ENCODE measurements at regions not wholly inside any gene's neighbourhood (a gene's known extent, or its start where the extent isn't known, plus 50 kb on each side); places are given as distances from the start of the nearest gene placed in this dataset.
"Not testable (repeated sequence)": the region's sequence is repeated elsewhere in the genome, so short reads cannot be mapped to it uniquely, and the experiment has no call there.

DNA sequence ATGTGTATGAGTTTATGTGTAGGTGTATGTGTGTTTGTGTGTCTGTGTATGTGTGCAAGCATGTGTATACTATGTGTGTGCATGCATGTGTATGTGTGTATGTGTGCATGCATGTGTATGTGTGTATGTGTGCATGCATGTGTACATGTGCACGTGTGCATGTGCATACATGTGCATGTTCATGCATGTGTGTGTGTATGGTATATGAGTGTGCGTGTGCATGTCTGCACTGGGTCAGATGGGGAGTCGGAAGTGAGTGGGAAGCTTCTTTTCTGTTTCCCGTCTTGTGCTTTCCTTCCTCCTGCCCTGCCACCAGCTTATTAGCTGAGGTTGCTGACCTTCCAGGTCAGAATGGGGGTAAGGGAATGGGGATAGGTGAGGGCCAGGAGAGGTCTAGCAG lies 174.7 kb downstream of the MAP2K4 start:
- DNase-seq = no peak

DNA sequence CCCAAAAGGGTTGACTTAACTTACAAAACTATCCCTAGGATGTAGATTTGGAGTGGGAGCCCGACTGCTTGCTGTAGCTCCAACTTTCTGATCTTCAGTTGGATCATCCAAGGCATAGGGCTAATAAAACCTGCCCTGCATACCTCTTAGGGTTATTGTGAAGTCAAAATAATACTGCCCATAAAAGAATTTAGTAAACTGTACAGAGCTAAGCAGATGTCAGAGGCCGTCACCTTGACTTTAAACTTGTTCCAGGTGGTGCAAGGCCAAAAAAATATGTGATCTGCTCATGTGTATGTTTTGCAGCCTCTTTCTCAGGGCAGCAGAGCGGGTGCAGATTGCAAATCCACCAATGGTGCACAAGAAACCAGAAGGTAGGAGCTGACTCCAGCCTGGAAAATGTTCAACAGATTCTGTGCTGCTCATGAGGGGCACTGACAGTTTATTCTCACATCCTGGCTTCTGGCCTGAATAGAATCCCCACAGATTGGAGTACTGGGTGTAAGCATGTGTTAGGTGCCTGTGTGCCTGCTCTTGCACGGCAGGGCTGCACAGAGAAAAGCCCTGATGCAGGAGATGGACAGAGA lies 180.7 kb downstream of the MAP2K4 start:
- DNase-seq = no peak
- intact Hi-C loops (cut with micrococcal nuclease) = no loop called here
- H3K4me3 ChIP-seq = no peak overlapping the region
- TF ChIP-seq, protein P1, sequence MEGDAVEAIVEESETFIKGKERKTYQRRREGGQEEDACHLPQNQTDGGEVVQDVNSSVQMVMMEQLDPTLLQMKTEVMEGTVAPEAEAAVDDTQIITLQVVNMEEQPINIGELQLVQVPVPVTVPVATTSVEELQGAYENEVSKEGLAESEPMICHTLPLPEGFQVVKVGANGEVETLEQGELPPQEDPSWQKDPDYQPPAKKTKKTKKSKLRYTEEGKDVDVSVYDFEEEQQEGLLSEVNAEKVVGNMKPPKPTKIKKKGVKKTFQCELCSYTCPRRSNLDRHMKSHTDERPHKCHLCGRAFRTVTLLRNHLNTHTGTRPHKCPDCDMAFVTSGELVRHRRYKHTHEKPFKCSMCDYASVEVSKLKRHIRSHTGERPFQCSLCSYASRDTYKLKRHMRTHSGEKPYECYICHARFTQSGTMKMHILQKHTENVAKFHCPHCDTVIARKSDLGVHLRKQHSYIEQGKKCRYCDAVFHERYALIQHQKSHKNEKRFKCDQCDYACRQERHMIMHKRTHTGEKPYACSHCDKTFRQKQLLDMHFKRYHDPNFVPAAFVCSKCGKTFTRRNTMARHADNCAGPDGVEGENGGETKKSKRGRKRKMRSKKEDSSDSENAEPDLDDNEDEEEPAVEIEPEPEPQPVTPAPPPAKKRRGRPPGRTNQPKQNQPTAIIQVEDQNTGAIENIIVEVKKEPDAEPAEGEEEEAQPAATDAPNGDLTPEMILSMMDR (IDR thresholded peaks at IDR 0.05; ENCODE audit: borderline replicate concordance) = no peak
- no peak overlapping the region for H3K27ac ChIP-seq (replicated peaks)
- H3K9me3 ChIP-seq (replicated peaks) = peaks cover 3% of the 10 kb centered on the region
- H3K36me3 ChIP-seq = no peaks in the 10 kb centered on the region
- H3K4me1 ChIP-seq = peaks cover 6% of the 10 kb centered on the region
- H3K27me3 ChIP-seq (ENCODE audit: low read depth) = no peaks in the 10 kb centered on the region

More for the DNA sequence above, 174.7 kb downstream of the MAP2K4 start:
- TF ChIP-seq, protein P1 (IDR thresholded peaks at IDR 0.05; ENCODE audit: borderline replicate concordance) = no peak
- Histone ChIP-seq H3K4me1 (no peaks in the 10 kb centered on the region), H3K9me3 (replicated peaks) (no peaks in the 10 kb centered on the region), H3K27ac (replicated peaks) (no peak overlapping the region), H3K4me3 (no peak overlapping the region), H3K27me3 (ENCODE audit: low read depth) (no peaks in the 10 kb centered on the region), H3K36me3 (no peaks in the 10 kb centered on the region)
- intact Hi-C loops (cut with micrococcal nuclease) = no loop called here

DNA sequence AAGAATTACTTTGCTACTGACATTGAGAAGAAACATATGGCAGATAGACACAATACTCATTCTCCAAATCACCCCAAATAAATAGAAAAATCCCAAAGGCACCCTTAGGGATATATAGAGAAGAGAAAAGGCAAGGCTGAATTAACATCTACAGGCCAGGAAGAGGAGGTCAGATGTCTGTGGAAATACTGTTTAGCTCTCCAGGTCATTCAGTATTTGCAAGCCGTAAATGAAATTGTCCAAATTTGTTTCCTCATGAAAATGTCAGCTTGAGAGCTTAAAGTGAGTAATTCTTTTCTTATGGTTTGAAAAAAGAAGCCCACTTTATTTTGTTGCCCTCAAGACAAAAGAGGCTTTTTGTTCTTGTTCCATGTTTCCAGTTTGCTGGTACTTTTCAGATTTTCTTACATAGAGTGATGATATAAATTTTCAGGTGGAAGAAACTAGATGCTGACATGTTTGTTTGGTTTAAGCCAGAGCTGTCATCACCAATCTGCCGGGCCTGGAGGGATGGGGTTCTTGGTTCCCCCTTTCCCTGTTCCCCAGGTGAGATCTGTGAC lies 189.0 kb downstream of the MAP2K4 start:
- Histone ChIP-seq H3K36me3 (no peaks in the 10 kb centered on the region), H3K27ac (replicated peaks) (no peak overlapping the region), H3K9me3 (replicated peaks) (no peaks in the 10 kb centered on the region), H3K27me3 (ENCODE audit: low read depth) (peaks cover 5% of the 10 kb centered on the region), H3K4me1 (peaks cover 11% of the 10 kb centered on the region), H3K4me3 (no peak overlapping the region)
- DNase-seq = no peak
- TF ChIP-seq, protein P1 (IDR thresholded peaks at IDR 0.05; ENCODE audit: borderline replicate concordance) = no peak
- intact Hi-C loops (cut with micrococcal nuclease) = no loop called here

DNA sequence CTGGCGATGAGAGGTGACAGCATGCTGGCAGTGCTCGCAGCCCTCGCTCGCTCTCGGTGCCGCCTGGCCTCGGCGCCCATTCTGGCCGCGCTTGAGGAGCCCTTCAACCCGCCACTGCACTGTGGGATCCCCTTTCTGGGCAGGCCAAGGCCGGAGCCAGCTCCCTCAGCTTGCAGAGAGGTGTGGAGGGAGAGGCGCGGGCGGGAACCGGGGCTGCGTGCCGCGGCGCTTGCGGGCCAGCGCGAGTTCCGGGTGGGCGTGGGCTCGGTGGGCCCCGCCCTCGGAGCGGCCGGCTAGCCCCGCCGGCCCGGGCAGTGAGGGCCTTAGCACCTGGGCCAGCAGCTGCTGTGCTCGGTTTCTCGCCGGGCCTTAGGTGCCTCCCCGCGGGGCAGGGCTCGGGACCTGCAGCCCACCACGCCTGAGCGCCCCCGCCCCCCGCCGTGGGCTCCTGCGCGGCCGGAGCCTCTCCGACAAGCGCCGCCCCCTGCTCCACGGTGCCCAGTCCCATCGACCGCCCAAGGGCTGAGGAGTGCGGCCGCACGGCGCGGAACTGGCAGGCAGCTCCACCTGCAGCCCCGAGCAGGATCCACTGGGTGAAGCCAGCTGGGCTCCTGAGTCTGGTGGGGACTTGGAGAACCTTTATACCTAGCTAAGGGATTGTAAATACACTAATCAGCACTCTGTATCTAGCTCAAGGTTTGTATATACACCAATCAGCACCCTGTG lies 200.2 kb downstream of the MAP2K4 start:
- H3K4me3 ChIP-seq; intact Hi-C loops (cut with micrococcal nuclease); DNase-seq: not testable (repeated sequence)

DNA sequence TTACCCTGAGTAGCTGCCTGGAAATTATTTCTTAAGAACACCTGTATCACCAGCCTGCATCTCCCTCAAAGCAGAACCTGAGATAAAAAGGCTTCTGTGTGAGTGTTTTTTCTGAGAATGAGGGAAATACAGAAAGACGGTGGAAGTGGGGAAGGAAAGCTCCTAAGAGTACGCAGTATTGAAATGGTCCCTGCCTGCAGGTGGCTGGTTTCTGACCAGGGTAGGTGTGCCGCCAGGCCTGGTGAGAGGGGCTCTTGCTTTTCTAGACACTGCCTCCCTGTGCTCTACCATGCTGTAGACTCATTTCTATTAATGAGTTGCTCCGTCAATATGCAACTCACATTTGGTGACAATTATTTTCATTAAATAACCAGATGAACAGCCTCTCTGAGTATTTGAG lies 201.7 kb downstream of the MAP2K4 start:
- intact Hi-C loops (cut with micrococcal nuclease) = no loop called here
- TF ChIP-seq, protein P1 (IDR thresholded peaks at IDR 0.05; ENCODE audit: borderline replicate concordance) = no peak
- Histone ChIP-seq H3K9me3 (replicated peaks) (no peaks in the 10 kb centered on the region), H3K36me3 (no peaks in the 10 kb centered on the region), H3K27ac (replicated peaks) (no peak overlapping the region), H3K27me3 (ENCODE audit: low read depth) (no peaks in the 10 kb centered on the region), H3K4me1 (peaks cover 4% of the 10 kb centered on the region), H3K4me3 (no peak overlapping the region)
- no peak for DNase-seq

More for the DNA sequence above, 200.2 kb downstream of the MAP2K4 start:
- not testable (repeated sequence) for H3K9me3 ChIP-seq (replicated peaks); H3K27me3 ChIP-seq (ENCODE audit: low read depth); H3K36me3 ChIP-seq; H3K27ac ChIP-seq (replicated peaks); H3K4me1 ChIP-seq

DNA sequence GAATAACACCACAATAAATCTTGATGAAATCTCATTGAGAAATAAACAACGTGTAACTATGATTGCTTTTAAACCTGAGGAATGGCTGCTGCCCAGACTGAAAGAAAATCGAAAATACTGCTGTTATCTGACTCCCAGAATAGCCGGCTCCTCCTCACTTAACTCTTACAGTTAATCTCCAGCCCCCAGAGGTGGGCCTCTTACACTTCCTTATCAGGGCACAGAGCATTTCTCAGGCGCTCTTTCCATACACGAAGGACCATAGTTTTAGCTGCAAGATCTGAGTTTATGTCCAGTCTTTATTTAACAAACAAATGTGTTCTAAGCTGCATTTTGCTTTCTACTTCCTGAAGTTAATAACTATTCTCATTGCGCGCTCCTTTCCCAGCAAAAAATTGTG lies 206.9 kb downstream of the MAP2K4 start:
- H3K4me1 ChIP-seq = peaks cover 9% of the 10 kb centered on the region
- no peaks in the 10 kb centered on the region for H3K36me3 ChIP-seq
- no peaks in the 10 kb centered on the region for H3K9me3 ChIP-seq (replicated peaks)
- no peak overlapping the region for H3K4me3 ChIP-seq
- intact Hi-C loops (cut with micrococcal nuclease) = no loop called here
- no peak overlapping the region for H3K27ac ChIP-seq (replicated peaks)
- TF ChIP-seq, protein P1 (IDR thresholded peaks at IDR 0.05; ENCODE audit: borderline replicate concordance) = no peak
- no peaks in the 10 kb centered on the region for H3K27me3 ChIP-seq (ENCODE audit: low read depth)
- DNase-seq = no peak

Data from left ventricle myocardium inferior (tissue), 1 donor.